Adrenal gland (tissue), 9 donors: ENCODE measurements at regions not wholly inside any gene's neighbourhood (a gene's known extent, or its start where the extent isn't known, plus 50 kb on each side); places are given as distances from the start of the nearest gene placed in this dataset.

Experiments used
- DNase-seq, 7 donors: peaks; one replicate each; pipeline ENCODE4 v3.0.0-alpha.2; 2019 to 2020
- H3K27ac ChIP-seq, 5 donors: fragments of 200-600 bp; sonication (generic) in 4 of 5; 1 replicate in 3 of 5; 2 replicates in 2 of 5; pipeline versions ENCODE4 v1.5.1 to v1.8.0; 2016 to 2020; ENCODE audit warnings: mild to moderate bottlenecking in 1 of 5
- H3K27me3 ChIP-seq: fragments of 200-600 bp; 2 replicates; pipeline ENCODE4 v1.8.0; 2021
- H3K36me3 ChIP-seq, 2 donors: fragments of 200-600 bp; replicated peaks in 1 of 2; 1 replicate in 1 of 2; 2 replicates in 1 of 2; pipeline versions ENCODE4 v1.5.1 to v1.8.0; 2018 to 2022
- H3K4me1 ChIP-seq, 2 donors: fragments of 200-600 bp; replicated peaks in 1 of 2; 1 replicate in 1 of 2; 2 replicates in 1 of 2; pipeline versions ENCODE4 v1.5.1 to v1.8.0; 2018 to 2021
- H3K4me3 ChIP-seq, 4 donors: fragments of 200-600 bp; sonication (generic) in 3 of 4; one replicate each; pipeline ENCODE4 v1.5.1; 2016 to 2018
- H3K9me3 ChIP-seq, 3 donors: fragments of 200-600 bp; sonication (generic) in 1 of 3; replicated peaks in 1 of 3; 1 replicate in 2 of 3; 2 replicates in 1 of 3; pipeline versions ENCODE4 v1.5.1 to v1.8.0; 2016 to 2021
- CTCF ChIP-seq, 6 experiments: fragments of 450-650 bp in 4 of 6; fragments of 200-600 bp in 2 of 6; sonication (generic) in 1 of 6; IDR thresholded peaks; 1 replicate in 5 of 6; 2 replicates in 1 of 6; pipeline versions ENCODE4 v1.5.1 to v1.8.0; 2016 to 2021; ENCODE audit warnings: antibody characterized with exemption in 6 of 6, mild to moderate bottlenecking in 2 of 6, moderate library complexity in 1 of 6
- POLR2A ChIP-seq, 2 donors: fragments of 450-650 bp; IDR thresholded peaks; one replicate each; pipeline ENCODE4 v1.6.1; 2017; ENCODE audit warnings: antibody characterized with exemption in 2 of 2, mild to moderate bottlenecking in 2 of 2, moderate library complexity in 1 of 2
- WGBS, 4 donors: extraction: QIAGEN DNeasy Blood & Tissue Kit in 2 of 4; methylation state at CpG; one replicate each; pipeline versions ENCODE4 v1.1.5 to v1.1.7; 2013 to 2017; 5-methylcytosine and 5-hydroxymethylcytosine counted together
- intact Hi-C, 2 donors: fragments of 100-400 bp; cut with DNase I; formaldehyde crosslinking; loops; one replicate each; pipeline versions ENCODE4 v1.14.1 to v1.15.0; 2022 to 2023
- donor health status: healthy with polysubstance abuse.
- donor health status: Bipolar disorder and iron deficiency.
- donor health status: DM: yes; HTN: yes; CAD: no.
- donor health status: DM: no; HTN: no; CAD: no.
- donor health status: DM: no; HTN: no; CAD: no.

DNA sequence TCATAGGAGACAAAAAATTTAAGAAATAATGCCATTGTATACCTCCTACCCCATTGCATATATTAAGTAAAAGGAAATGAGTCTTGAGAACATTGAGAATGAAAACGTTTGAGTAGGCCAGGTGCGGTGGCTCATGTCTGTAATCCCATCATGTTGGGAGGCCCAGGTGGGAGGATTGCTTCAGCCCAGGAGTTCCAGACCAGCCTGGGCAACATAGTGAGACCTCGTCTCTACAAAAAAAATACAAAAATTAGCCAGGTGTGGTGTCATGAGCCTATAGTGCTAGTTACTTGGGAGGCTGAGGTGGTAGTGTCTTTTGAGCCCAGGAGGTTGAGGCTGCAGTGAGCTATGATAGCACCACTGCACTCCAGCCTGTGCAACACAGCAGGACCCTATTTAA is 107.7 kb upstream of the MGAT5 start:
- intact Hi-C loops, result no loop called here
- Histone ChIP-seq H3K4me1 (peaks cover 0 to 21% of the 10 kb centered on the region in 2 donors), H3K36me3 (no peaks in the 10 kb centered on the region), H3K27me3 (no peaks in the 10 kb centered on the region), H3K27ac (no peak overlapping the region), H3K9me3 (no peaks in the 10 kb centered on the region), H3K4me3 (no peak overlapping the region)
- WGBS, 4 donors, result 77 to 83% (median 80%) methylated on average over 3 of the region's 3 CpGs
- DNase-seq, result no peak
- TF ChIP-seq CTCF (IDR thresholded peaks at IDR 0.05), result no peak
- TF ChIP-seq POLR2A (IDR thresholded peaks at IDR 0.05), result no peak

GRCh38 chr2:134146620-134147019 is 107.3 kb upstream of the MGAT5 start:
- no peaks in the 10 kb centered on the region for H3K9me3 ChIP-seq
- no peak overlapping the region for H3K27ac ChIP-seq
- H3K4me3 ChIP-seq, result no peak overlapping the region
- intact Hi-C loops, result no loop called here
- no peak for DNase-seq
- H3K4me1 ChIP-seq, result peaks cover 0 to 20% of the 10 kb centered on the region in 2 donors
- no peaks in the 10 kb centered on the region for H3K27me3 ChIP-seq
- H3K36me3 ChIP-seq, result no peaks in the 10 kb centered on the region
- TF ChIP-seq POLR2A (IDR thresholded peaks at IDR 0.05), result no peak
- no peak for TF ChIP-seq CTCF (IDR thresholded peaks at IDR 0.05)
- WGBS, 4 donors, result 84 to 90% (median 89%) methylated on average over 5 of the region's 5 CpGs

- H3K36me3 ChIP-seq, result no peaks in the 10 kb centered on the region
- no peaks in the 10 kb centered on the region for H3K27me3 ChIP-seq
- no peaks in the 10 kb centered on the region for H3K9me3 ChIP-seq
- H3K4me1 ChIP-seq, result peaks cover 0 to 15% of the 10 kb centered on the region in 2 donors
- intact Hi-C loops, result no loop called here
- no peak overlapping the region for H3K4me3 ChIP-seq
- no peak for DNase-seq
- WGBS, 4 donors, result 93 to 100% (median 97%) methylated on average over 2 of the region's 2 CpGs
- TF ChIP-seq POLR2A (IDR thresholded peaks at IDR 0.05), result no peak
- TF ChIP-seq CTCF (IDR thresholded peaks at IDR 0.05), result no peak
- no peak overlapping the region for H3K27ac ChIP-seq
These were observed 105.7 kb upstream of the MGAT5 start for GRCh38 chr2:134148172-134148571.

DNA sequence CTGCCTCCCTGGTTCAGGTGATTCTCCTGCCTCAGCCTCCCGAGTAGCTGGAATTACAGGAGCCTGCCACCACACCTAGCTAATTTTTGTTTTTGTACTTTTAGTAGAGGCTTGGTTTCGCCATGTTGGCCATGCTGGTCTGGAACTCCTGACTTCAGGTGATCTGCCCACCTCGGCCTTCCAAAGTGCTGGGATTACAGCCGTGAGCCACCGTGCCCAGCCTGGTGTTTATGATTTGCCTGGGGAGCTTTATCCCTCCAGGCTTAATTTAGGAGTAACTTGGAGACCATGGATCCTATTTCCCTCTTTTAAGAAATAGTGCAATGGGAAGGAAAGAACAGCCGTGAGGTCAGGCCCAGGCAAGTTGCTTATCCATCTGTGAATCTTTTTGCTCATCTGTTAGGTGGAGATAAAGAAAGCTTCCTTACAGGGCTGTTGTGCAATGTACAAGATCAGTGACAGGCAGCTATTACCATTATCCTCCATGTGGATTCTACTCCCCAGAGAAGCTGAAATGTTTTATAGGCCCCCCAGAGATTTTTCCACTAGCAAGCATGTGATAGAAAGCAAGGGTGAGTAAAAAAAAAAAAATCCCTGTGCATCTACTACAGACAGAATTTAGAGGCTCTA is 104.9 kb upstream of the MGAT5 start:
- Histone ChIP-seq H3K4me3 (no peak overlapping the region), H3K27ac (no peak overlapping the region), H3K27me3 (no peaks in the 10 kb centered on the region), H3K9me3 (no peaks in the 10 kb centered on the region), H3K4me1 (peaks cover 0 to 15% of the 10 kb centered on the region in 2 donors), H3K36me3 (no peaks in the 10 kb centered on the region)
- intact Hi-C loops, result no loop called here
- no peak for TF ChIP-seq POLR2A (IDR thresholded peaks at IDR 0.05)
- no peak for TF ChIP-seq CTCF (IDR thresholded peaks at IDR 0.05)
- no peak for DNase-seq
- WGBS, 4 donors, result 86 to 93% (median 90%) methylated on average over 6 of the region's 6 CpGs
